NCI-H460 (cell line): ENCODE measurements at regions not wholly inside any gene's neighbourhood (a gene's known extent, or its start where the extent isn't known, plus 50 kb on each side); places are given as distances from the start of the nearest gene placed in this dataset.

Experiments
- DNase-seq: peaks from one replicate; pipeline ENCODE4 v3.0.0-alpha.2; 2016; ENCODE audit warnings: low read depth; ENCODE audit errors: extremely low read depth

DNA sequence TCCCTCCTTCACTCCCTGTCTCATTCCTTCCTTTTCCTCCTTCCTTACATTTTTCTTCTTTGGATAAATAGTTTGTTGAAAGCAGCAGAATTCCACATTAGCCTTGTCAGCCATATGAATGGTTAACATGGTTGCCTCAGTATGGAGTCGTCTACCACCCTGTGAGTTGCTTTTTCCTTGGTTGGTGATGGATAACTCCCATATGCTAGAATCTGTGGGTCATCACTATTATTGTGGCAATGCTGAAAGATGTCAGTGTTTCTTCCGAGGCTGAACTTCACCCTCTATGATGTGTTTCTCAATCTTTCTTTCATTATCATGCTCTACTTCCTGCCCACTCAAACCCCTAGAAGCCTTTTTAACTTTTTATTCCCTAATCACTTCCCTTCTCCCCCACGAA is 481.8 kb upstream of the KCNMB2 start:
- no peak for DNase-seq

DNA sequence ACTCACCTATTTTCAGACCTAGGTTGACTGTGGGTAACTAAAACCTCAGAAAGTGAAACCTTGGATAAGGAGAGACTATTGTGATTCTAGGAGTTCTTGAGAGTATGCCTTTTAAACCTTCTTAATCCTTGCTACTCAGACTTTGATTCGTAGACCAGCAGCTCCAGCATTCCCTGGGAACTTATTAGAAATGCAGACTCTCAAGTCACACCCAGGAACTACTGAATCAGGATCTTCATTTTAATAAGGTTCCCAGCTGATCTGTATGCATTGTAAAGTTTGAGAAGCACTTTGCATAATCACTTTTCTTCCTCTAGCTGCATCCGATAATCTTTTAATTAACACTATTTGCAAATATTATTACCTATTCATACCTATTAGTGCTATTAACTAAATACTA is 480.3 kb upstream of the KCNMB2 start:
- DNase-seq = no peak

DNA sequence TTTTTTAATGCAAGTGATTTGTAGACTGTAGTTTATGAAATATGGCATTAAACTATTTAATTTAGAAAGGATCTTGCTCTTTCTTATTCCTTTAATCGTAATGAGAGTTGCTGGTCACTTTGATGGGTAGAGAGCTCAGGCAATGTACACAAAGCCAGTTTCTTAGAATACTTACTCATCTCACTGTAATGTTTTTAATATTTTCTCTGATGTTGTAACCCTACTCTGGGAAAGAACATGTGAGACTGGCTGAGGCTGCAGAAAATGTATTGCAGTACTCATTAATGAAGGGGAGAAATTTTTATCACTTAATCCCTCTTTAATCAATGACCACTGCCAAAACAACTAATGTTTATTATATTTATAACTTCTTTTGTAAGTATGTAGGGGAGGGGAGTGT is 479.4 kb upstream of the KCNMB2 start:
- no peak for DNase-seq

DNA sequence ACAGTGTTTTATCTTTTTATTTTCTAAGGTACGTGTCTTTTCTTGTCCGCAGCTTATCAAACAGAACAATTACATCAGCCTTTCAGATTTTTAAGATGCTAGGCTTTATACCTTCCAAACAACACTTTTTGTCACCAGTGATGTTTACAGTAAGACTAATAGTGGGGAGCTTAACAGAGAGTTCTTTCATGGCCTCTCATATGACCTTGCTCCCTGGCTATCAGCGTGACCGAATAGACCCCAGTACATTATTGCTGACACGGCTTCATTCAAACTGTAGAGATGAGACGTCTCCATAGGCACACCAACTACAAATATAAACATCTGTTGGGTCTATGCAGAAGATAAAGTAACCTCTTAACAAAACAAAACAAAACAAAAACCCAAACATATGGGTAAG is 477.6 kb upstream of the KCNMB2 start:
- DNase-seq = no peak

DNA sequence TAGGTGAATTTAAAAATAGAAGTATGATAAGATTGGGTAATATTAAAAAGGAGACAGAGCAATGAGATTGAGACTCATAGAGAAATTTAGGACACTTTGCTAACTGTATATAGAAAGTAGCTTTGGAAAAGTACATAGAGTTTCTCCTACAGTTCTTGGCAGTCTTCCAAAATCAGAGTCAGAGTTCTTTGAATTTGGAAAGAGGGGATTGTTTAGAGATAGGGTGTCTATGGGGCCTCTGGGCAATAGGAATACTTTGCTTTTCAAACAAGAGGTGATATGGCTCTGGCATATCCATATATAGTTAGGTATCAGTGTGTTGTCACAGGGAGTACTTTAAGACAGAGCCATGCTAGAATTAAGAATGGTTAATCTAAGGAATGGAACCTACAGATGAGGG is 477.1 kb upstream of the KCNMB2 start:
- no peak for DNase-seq

DNA sequence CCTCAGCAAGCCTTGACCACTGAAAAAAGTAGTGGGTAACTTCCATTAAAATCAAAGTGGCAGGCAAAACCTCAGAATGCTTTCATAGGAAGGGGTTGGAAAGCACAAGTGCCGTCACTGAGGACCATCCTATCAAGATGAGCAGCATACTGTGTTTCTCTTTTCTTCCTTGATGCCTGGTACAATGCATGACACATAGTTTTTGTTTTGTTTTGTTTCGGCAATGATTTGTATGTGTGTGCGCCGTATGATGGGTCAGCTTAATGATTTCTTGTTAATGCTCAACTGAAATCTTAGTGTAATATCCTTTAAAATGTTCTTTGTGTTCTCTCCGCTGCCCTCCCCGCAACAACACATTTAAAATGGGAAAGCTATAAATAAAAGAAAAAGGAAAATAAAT is 476.4 kb upstream of the KCNMB2 start:
- DNase-seq = no peak

DNA sequence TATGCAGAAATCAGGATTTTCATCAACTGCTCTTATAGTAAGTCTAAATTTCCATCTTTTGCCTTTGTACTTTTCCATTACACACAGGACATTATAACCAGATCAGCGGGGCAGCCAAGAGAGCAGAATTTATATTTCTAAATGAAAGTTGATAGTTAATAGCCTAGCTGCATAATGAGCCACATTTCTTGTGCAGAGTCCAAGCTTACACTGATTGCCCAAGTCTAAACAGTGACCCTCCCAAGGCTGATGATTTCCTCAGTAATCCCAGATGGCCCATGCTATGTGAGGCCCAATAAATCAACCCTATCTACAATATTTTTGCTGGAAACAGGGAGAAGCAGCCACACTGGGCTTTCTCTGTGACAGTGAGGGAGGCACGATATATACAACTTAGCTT is 475.8 kb upstream of the KCNMB2 start:
- no peak for DNase-seq

DNA sequence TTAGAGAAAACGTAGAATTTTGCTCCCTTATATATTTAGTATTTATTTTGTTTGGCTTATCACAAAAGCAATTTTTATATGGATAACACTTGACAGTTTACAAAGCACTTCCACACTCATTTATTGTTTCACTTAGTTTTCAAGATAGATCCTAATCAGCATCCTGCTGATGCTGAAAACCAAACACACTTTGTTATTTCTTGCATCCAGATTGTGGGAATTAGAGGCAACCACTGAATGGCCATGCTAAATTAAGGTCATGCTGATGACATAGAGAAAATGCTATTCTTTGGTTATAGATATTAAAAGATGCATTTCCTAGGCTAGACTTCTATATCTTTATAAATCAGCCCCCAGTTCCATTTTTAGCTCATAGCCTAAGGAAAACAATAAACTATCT is 474.1 kb upstream of the KCNMB2 start:
- DNase-seq = no peak

DNA sequence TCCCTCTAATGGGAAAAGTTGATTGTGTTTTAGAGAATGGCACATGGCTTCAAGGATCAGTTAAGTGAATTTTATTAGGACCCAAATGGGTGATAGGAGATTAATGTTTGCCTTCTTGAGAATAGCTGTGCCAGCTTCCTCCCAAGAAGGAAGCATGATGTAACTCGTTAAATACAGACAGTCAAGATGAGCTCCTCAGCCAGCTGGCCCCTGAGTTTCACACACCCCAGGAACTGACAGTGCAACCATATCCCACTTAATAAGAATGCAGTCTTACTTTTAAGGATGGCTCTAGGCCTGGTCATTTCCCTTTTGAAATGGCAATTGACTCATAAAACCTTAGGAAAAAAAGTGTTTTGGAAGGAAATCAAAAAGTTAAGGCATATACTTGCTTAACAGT is 472.8 kb upstream of the KCNMB2 start:
- DNase-seq = no peak

DNA sequence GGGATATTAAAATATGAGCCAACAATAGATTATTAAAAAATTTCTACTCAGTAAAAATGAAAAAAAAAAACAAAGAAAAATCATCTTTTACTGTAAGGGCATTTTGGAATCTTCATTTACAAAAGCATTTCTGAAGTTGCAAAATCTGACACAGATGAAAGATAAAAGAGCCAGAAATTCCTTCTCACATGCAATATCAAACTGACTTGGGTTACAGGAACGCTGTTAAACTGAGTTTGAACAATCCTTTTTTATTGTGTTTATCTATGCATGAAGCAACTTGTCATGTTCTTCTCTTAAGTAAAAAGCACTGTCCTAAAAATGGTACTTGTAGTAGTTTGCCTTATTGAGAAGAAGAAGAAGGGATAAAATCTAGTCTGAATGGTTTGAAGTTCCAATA is 468.5 kb upstream of the KCNMB2 start:
- DNase-seq = no peak

DNA sequence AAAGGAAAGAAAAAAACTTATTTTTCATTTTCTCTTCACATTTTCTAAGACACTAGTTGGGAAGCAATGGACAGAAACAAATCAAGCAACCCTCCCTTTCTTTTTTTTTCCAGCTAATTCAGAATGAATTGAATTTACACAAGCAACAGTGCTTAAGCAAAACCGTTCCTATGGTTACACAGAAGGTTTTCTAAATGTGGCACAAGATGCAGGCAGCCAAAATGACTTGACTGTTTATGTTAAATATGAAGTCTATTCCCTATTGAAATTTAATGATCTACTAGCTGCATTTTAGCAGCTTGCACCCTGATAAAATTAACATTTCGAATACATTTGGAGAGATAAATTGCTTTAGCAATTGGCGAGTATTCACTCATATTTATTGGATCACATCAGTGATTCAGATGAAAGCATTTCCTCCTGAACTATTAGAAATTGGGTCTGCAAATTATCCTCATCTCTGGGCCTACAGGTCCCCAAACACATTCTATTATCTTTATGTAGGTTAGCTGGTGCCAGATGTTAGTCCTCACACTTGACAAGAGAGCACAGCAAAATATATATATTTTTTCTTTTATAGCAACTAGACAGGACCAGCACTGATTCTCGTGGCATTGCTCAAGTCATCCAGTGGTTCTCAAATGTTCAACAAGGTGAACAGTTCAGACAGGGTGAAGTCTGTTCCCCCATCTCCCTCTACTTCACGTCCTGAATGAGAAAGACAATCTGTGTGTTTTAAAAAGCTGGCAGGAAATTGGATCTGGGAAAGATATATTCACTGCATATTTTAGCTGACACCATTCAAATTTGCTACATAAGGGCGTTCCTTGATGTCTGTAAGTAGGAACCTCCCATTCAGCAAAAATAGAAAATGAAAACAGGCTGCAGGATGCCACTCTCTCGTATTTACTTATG is 463.6 kb upstream of the KCNMB2 start:
- no peak for DNase-seq

DNA sequence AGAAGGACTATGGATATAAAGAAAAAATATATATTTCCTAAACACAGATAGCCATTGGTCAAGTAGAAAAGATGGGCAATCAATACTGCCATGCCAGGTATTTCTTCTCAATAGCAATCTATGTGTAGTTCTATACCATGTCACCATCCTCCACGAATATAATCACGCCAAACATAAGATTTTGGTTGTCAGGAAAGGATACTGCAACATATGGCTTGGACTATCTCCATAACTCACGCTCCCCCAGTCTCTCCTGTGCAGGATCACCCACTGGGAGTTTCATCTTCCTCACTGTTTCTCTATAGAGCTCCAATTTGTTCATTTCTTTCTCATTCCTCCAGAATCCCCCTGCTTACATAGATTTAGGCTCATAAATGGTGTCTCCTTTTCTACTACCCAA is 462.9 kb upstream of the KCNMB2 start:
- no peak for DNase-seq

DNA sequence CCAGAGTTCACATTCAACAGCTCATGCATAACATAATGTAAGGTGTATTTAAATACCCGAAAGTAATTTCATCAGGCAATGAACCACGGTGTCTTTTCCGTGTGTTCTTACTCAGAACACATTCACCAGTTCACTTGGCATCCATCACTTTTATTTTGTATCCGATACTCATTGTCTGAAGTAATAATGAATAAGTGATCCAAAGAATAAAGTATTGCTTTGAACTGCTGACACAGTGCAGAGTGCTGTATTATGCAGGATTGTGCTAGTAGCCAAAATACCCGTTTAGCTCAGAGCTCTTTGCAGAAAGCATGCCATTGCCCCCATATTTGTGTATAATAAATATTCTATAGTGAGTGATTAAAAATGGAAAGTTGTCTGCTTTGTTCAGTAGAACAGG is 460.9 kb upstream of the KCNMB2 start:
- no peak for DNase-seq

DNA sequence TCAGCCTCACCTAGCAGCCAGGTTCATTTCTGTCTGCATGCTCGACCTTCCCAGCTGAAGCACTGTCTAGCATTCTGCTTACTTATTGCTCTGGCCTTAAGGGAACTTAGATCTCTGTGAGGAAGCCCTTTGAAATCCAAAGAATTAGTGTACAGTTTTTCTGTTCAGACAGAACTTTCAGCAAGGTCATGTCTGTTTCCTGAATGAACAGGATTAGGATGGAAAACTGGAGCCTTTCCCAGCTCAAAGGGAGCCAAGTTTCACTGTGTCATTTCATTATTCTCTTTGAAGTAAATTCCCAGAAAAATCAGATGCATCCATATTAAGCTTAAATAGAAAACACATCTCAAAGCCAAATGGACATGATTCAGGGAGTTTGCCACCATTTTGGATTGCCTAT is 457.3 kb upstream of the KCNMB2 start:
- no peak for DNase-seq

DNA sequence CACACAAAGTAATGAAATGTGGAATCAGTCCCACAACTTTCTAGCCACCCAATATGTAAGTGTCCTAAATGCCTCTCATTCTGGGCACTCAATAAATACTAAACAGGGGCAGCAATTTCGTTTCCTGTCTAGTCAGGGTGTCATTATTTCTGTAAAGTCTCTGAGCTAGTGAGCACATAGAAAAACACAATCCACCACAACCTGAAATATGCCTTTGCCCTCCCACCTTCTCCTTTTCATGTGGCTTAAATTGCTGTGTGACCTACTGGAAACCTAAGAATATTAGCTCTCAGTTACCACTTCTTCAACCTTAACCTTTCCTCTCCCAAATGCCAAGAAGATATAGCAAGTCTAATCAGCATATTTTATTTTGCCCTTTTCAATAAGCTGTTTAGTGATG is 456.3 kb upstream of the KCNMB2 start:
- no peak for DNase-seq

DNA sequence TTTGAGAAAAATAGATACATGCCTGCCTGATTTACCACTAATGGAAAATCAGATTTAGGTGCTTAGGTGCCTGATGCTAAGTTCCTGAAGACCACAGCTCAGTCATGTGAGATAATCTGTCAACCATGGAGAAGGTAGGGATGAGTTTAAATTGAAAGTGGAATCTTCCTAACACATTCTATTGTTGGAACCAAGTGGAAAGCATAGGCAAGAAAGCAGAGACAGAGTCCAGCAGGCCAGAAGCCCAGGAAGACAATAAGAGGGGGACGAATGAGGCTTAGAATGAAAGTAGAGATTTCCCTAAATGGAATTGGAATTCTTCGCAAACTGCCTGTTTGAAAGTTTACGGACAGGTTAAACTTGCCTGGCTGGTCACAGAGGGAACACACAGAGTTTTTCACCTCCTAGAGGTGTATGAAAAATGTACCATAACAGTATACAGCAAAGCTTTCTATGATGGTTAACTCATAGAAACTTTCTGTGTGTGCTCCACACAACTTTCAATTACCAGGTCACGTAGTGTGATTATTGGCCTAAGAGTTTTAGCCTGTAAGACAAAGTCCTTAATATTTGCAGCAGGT is 453.8 kb upstream of the KCNMB2 start:
- DNase-seq = no peak

DNA sequence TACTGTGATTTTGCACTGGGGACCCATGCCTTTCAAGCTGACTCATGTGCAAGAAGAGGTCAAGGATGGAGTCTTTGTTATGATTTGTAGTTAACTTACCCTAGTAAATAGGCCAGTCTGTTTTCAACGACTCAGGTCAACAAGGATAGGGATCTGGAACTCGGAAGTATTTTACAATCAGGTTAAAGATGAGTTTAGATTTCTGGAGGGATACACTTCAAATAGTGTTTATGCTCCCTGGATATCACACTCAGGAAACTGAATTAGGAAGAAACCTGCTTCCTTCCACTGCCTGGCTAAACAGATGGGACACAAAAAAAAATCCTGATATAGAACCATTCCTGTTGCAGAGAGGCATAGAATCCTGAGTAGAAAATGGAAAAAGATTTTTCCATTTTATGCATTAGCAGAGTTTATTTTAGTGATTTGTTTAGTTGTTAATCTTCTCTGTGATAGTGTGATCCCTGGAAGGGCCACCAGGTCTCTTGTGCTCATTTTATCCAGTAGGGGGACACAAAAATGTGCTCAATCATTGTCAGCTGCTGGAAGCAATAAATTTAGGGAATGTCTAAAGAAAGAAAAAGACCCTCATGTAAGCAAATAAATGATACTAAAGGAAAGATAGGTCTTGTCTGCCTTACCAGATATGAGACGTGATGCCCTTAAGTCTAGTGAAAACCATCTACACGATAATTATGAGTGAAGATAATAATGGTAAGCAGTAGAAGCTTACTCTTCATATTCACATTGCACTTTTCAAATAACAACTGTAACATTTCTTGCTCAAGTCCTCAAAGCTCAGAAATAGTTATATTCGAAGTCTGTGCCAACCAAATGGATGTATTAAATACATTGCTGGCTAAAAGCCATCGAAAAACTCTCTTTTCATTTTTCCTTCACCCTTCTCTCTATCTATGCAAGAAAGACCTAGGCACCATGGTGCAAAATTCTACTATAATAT is 452.1 kb upstream of the KCNMB2 start:
- peak; percentile 75 for DNase-seq

DNA sequence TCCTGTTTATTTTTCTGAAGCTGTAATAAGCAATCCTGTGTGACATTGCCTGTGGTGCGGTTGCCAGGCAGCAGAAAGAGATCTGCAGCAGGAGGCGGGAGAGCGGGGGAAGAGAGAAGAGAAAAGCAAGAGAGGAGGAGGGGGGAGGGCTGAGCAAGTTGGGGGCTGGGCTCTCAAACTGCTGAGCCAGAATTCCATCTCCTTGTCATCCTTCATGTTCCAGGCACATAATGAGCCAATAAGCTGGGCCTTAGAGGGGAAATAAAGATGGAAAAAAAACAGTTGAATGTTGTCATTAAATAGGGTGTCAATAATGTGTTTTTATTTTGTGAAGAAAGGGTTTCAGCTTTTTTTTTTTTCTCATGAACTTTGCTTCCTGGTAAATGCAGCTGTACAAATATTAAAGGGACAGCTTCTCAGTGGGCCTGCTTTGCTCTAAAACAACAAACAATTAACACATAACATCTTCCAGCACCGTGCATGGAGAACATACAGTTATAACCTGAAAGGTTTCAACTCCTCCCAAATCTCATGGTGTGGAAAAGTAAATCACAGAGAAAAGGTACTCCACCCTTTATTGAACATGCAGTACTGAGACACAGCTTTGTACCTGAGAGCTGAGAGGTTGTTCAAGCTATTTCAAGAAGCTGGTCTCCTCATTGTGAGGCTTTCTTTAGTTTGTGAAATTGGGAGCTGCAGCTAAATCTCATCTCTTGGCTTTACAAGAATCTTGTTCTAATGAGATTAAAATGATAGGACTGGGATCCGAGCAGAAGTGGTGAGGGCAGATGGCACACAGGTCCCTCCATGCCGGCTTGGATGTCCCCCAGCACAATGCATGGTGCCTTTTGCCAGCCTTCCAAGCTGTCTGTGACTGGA is 451.1 kb upstream of the KCNMB2 start:
- peak; percentile 93 for DNase-seq

DNA sequence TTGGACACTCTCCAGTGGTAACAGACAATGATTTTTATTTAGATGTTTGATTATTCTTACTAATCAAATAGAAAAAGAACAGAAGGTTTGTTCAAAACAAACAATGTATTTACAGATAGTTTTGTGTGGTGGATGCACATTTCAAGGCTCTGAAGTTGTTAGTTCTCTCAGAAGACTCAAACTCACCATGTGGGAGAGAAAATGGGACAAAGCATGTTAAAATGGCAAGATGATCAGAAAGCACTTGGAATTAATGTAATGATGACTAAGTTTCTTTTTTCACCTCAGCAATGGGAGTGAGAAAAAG is 450.5 kb upstream of the KCNMB2 start:
- no peak for DNase-seq

DNA sequence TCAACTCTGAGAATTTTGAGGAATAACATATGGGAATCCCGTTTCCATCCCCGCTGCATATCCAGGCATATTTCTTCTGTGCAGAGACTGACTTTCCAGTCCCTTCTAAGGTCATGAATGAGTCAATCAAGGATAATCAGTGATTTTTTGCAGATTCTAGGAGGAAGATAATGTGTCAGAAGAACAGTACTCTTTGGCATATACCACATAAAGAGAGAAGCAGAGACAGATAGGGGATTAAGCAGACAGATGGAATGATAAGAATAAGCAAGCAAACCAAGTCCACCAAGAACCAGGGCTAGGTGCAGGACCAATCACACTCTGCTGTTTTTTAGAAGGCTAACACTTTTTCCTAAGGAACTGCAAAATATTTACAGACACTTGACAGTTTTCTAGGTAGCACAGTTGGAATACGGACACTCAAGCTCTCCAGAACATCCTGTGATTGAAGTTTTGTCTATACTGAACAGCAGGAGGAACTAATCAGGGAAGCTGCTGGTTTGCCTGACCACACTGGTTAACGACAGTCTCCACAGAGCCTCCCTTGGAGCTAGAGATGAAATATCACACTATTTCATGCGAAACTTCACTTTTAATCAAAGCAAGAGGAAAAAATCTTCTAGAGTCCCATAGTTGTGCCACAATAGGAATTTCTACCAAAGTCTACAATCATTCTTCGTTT is 450.0 kb upstream of the KCNMB2 start:
- no peak for DNase-seq
